Ectodermal cell (in vitro differentiated cells): ENCODE measurements at regions not wholly inside any gene's neighbourhood (a gene's known extent, or its start where the extent isn't known, plus 50 kb on each side); places are given as distances from the start of the nearest gene placed in this dataset.

Source experiments
- H3K27ac ChIP-seq: 2 replicates; pipeline ENCODE4 v1.7.0; 2013; ENCODE audit warnings: mild to moderate bottlenecking, low read depth, low read length; ENCODE audit not compliant: insufficient read depth, poor library complexity, severe bottlenecking
- H3K27me3 ChIP-seq: 2 replicates; pipeline ENCODE4 v1.7.0; 2013; ENCODE audit warnings: mild to moderate bottlenecking, low read length; ENCODE audit not compliant: insufficient read depth, control insufficient read depth, poor library complexity, severe bottlenecking
- H3K36me3 ChIP-seq: one replicate; pipeline ENCODE4 v1.7.0; 2013; ENCODE audit warnings: low read length; ENCODE audit not compliant: control insufficient read depth, insufficient read depth
- H3K4me1 ChIP-seq: one replicate; pipeline ENCODE4 v1.7.0; 2013; ENCODE audit warnings: low read length; ENCODE audit not compliant: control insufficient read depth, insufficient read depth
- H3K4me3 ChIP-seq: 2 replicates; pipeline ENCODE4 v1.7.0; 2013; ENCODE audit warnings: low read depth, low read length, control low read depth; ENCODE audit not compliant: insufficient read depth
- H3K9me3 ChIP-seq: 2 replicates; pipeline ENCODE4 v1.7.0; 2013; ENCODE audit warnings: mild to moderate bottlenecking, low read length, moderate library complexity; ENCODE audit not compliant: control insufficient read depth
- WGBS, 2 experiments: methylation state at CpG; one replicate each; pipeline ENCODE4 v1.1.7; 2013; ENCODE audit warnings: missing lambda C conversion rate in 2 of 2; 5-methylcytosine and 5-hydroxymethylcytosine counted together

DNA sequence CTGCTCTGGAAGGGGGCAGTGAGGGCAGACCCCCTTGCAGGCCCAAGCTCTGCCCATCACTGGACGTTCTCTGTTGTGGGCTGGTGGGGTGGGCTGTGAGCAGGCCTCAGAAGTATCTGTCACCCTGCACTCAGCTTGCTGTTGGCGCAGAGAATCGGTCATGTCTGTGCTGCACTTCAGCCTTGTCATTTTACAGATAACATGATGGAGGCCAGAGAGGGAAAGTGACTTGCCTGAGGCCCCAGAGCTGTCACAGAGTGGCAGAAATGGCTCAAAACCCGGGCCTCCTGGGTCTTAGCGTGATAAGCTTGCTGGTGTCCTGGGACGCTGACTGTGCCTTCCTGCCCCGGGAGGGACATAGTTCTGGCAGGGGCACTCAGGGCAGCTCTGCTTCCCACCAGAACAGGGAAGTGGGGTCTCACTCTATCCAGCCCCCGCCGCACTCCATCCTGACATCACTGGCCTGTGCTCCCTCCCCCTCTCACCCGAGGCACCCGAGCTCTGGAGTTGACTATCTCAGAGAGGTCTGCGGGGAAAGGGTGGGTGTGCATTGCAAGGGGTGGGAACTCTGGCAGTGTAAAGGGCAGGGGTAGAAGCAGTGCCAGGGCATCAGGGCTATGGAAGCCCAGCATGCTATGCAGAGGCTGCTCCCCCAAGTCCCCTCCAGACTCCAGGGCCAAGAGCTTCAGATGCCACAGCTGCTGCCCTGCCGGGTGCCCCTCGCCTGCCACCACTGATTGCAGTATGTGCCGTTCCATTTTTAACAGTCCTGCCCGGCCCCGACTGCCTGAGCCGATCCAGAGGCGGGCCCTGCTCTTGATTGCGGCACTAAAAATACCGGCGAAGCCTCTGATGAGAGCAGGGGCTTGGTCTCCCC lies 50.4 kb upstream of the NECTIN1 start:
- no peak overlapping the region for H3K4me3 ChIP-seq
- no peaks in the 10 kb centered on the region for H3K27me3 ChIP-seq
- no peak overlapping the region for H3K27ac ChIP-seq
- H3K36me3 ChIP-seq, result no peaks in the 10 kb centered on the region
- 85 to 86% methylated on average over 21 to 22 of the region's 22 CpGs for WGBS, 2 experiments
- no peaks in the 10 kb centered on the region for H3K9me3 ChIP-seq
- no peaks in the 10 kb centered on the region for H3K4me1 ChIP-seq
